Keratinocyte (primary cell): ENCODE measurements at regions not wholly inside any gene's neighbourhood (a gene's known extent, or its start where the extent isn't known, plus 50 kb on each side); places are given as distances from the start of the nearest gene placed in this dataset.

ENCODE experiments used
- EZH2 ChIP-seq: IDR thresholded peaks from one replicate; pipeline ENCODE4 v1.6.1; 2012; ENCODE audit warnings: inconsistent platforms, mild to moderate bottlenecking, low read length, moderate library complexity
- TF ChIP-seq, protein P1 (sequence below), 3 experiments: IDR thresholded peaks in 1 of 3; conservative IDR thresholded peaks in 1 of 3; optimal IDR thresholded peaks in 1 of 3; 2 replicates in 2 of 3; 3 replicates in 1 of 3; pipeline versions ENCODE3 to v1.5.1; 2011; ENCODE audit warnings: low read length in 3 of 3, mild to moderate bottlenecking in 3 of 3, moderate library complexity in 2 of 3, control low read depth in 1 of 3, inconsistent platforms in 1 of 3; ENCODE audit not compliant: insufficient read depth in 2 of 3; ENCODE audit errors: extremely low read depth in 1 of 3

DNA sequence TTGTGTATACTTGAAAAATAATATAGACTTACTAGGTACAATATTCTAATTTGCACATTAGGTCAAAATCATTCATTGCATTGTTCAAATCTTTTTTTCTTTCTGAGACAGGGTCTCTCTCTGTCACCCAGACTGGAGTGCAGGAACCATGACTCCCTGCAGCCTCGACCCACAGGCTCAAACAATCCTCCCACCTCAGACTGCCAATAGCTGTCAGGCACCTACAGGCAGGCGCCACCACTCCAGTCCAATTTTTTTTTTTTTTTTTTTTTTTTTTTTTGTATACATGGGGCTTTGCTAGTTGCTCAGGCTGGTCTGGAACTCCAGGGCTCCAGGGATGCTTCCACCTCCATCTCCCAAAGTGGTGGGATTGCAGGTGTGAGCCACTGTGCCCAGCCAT, 656.9 kb downstream of the KCNT2 start:
- TF ChIP-seq, protein P1, sequence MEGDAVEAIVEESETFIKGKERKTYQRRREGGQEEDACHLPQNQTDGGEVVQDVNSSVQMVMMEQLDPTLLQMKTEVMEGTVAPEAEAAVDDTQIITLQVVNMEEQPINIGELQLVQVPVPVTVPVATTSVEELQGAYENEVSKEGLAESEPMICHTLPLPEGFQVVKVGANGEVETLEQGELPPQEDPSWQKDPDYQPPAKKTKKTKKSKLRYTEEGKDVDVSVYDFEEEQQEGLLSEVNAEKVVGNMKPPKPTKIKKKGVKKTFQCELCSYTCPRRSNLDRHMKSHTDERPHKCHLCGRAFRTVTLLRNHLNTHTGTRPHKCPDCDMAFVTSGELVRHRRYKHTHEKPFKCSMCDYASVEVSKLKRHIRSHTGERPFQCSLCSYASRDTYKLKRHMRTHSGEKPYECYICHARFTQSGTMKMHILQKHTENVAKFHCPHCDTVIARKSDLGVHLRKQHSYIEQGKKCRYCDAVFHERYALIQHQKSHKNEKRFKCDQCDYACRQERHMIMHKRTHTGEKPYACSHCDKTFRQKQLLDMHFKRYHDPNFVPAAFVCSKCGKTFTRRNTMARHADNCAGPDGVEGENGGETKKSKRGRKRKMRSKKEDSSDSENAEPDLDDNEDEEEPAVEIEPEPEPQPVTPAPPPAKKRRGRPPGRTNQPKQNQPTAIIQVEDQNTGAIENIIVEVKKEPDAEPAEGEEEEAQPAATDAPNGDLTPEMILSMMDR (optimal IDR thresholded peaks at IDR 0.05 in 1 of 3, IDR thresholded peaks at IDR 0.05 in 1 of 3, conservative IDR thresholded peaks at IDR 0.05 in 1 of 3; ENCODE audit: extremely low read depth in 1 of 3, insufficient read depth in 2 of 3, low read length in 3 of 3): no peak
- no peak for TF ChIP-seq EZH2
